ENCODE measurements at regions not wholly inside any gene's neighbourhood (a gene's known extent, or its start where the extent isn't known, plus 50 kb on each side); places are given as distances from the start of the nearest gene placed in this dataset.

- TF ChIP-seq CTCF (IDR thresholded peaks at IDR 0.05) (no peak), POLR2A (IDR thresholded peaks at IDR 0.05) (no peak)
Observed at GRCh38 chr11:37914859-37915258, 1316.8 kb upstream of the RAG2 start.

Data from uterus (tissue), 2 donors.